ENCODE measurements at regions not wholly inside any gene's neighbourhood (a gene's known extent, or its start where the extent isn't known, plus 50 kb on each side); places are given as distances from the start of the nearest gene placed in this dataset.

DNA sequence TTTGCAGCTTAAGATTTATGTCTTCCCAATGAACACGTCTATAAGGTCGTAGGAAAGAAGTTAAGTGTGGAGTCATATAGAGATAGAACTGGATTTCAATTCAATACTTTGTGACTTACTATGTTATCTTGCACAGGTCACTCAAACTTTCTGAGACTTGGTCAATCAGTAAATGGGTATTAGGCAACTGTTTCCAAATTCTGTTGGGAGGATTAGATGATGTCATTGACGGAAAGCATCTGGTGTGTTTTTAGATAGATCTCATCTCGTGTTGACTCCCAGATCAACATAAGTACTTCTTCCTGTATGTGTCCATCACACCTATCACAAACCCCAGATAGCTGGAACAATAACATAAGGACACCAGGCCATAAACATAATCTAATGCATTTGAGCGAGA is 771.1 kb upstream of the FANCL start:
- TF ChIP-seq, protein P1, sequence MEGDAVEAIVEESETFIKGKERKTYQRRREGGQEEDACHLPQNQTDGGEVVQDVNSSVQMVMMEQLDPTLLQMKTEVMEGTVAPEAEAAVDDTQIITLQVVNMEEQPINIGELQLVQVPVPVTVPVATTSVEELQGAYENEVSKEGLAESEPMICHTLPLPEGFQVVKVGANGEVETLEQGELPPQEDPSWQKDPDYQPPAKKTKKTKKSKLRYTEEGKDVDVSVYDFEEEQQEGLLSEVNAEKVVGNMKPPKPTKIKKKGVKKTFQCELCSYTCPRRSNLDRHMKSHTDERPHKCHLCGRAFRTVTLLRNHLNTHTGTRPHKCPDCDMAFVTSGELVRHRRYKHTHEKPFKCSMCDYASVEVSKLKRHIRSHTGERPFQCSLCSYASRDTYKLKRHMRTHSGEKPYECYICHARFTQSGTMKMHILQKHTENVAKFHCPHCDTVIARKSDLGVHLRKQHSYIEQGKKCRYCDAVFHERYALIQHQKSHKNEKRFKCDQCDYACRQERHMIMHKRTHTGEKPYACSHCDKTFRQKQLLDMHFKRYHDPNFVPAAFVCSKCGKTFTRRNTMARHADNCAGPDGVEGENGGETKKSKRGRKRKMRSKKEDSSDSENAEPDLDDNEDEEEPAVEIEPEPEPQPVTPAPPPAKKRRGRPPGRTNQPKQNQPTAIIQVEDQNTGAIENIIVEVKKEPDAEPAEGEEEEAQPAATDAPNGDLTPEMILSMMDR (IDR thresholded peaks at IDR 0.05; ENCODE audit: insufficient read depth, low read length, poor library complexity, severe bottlenecking): no peak
- Histone ChIP-seq H3K36me3 (ENCODE audit: control insufficient read depth, insufficient read depth, low read length) (no peaks in the 10 kb centered on the region), H3K4me3 (ENCODE audit: low read depth, low read length) (no peak overlapping the region), H3K27me3 (ENCODE audit: control insufficient read depth, insufficient read depth, low read length) (no peaks in the 10 kb centered on the region)
- DNase-seq (ENCODE audit: low read depth): no peak

DNA sequence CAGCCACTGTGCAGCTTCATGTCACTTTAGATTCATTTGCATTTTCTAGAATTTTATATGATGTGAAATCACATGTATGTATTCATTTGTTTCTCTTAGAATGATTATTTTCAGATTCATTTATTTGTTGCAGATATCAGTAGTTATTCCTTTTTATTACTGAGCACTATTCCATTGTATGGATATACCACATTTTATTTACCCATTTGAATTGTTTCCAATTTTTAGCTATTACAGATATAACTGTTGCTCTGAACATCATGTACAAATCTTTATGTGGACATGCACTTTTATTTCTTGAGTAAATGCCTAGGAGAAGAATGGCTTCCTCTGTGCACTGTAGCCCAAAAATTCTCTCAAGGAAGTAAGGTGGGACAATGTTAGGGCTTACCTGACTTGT is 767.8 kb upstream of the FANCL start:
- DNase-seq (ENCODE audit: low read depth): no peak
- no peaks in the 10 kb centered on the region for H3K27me3 ChIP-seq (ENCODE audit: control insufficient read depth, insufficient read depth, low read length)
- TF ChIP-seq, protein P1 (IDR thresholded peaks at IDR 0.05; ENCODE audit: insufficient read depth, low read length, poor library complexity, severe bottlenecking): no peak
- H3K36me3 ChIP-seq (ENCODE audit: control insufficient read depth, insufficient read depth, low read length): no peaks in the 10 kb centered on the region
- H3K4me3 ChIP-seq (ENCODE audit: low read depth, low read length): no peak overlapping the region

DNA sequence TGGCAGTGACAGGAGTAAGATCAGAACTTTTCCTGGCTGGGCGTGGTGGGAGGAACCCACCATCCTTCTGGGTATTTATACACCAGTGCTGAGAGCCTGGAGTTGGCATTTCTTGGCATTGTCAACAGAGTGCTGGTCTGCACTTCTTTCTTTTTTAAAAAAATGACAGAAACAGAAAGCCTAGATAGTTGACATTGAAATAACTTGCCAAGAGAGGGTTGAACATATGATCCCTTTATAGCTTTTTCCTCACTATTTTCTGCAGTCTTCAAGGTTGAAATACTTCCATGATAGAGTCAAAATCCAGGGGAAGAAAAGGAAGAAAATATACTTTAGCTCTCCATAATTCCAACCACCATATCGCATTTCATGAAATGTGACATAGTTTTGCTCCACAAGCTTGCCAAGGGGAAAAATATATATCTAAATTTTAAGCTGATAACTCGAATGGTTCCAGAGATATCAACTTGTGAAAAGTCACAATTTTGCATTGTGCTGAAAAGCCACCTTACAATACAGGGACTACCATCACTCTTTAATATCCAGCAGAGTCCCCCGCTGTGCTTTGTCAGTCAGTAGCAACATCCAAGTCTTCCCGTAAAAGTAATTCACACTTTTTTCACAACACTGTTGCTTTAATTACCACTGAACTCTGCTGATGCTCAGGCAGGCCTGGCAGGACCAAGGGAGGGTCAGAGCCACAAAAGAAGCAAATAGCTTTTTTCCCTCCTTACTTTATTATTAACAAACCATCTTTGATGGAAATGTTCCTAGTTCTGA is 764.9 kb upstream of the FANCL start:
- TF ChIP-seq, protein P1 (IDR thresholded peaks at IDR 0.05; ENCODE audit: insufficient read depth, low read length, poor library complexity, severe bottlenecking): no peak
- Histone ChIP-seq H3K4me3 (ENCODE audit: low read depth, low read length) (no peak overlapping the region), H3K36me3 (ENCODE audit: control insufficient read depth, insufficient read depth, low read length) (no peaks in the 10 kb centered on the region), H3K27me3 (ENCODE audit: control insufficient read depth, insufficient read depth, low read length) (no peaks in the 10 kb centered on the region)
- DNase-seq (ENCODE audit: low read depth): no peak

DNA sequence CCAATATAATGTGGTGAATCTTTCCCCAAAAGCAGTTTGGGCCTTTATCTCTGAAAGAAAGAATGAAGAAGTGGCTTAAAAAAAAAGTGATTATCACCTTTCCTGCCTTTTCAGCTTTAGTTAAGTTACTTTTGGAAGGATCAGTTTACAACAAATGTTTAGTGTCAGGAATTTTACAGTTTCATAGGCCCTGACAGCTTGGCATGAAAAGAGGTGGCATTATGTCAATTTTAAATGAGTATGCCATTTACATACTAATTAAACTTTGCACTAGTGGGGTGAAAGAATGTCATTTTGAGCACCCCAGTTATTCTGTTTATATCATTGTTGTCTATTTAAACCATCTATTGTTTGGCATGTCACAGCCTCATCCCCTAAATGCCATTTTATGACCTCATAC is 763.5 kb upstream of the FANCL start:
- Histone ChIP-seq H3K27me3 (ENCODE audit: control insufficient read depth, insufficient read depth, low read length) (no peaks in the 10 kb centered on the region), H3K36me3 (ENCODE audit: control insufficient read depth, insufficient read depth, low read length) (no peaks in the 10 kb centered on the region), H3K4me3 (ENCODE audit: low read depth, low read length) (no peak overlapping the region)
- no peak for DNase-seq (ENCODE audit: low read depth)
- TF ChIP-seq, protein P1 (IDR thresholded peaks at IDR 0.05; ENCODE audit: insufficient read depth, low read length, poor library complexity, severe bottlenecking): no peak

DNA sequence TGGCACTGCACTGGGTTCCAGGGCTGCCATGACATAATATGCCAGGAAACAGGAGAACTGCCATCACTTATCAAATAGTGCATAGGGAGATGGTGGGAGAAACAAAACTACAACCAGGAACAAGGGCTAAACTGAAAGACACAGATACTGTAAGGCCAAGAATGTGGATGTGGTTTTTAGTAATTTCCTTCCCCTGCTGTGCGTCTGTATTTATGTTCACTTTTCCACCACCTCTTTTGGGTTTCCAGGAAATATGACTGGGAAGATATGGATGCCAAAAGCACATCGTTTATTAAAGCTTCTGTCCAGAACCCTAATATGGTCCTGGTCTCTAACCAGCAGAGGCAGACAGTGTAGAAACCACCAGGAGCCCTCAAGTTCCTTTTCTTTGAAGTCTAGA is 759.7 kb upstream of the FANCL start:
- TF ChIP-seq, protein P1 (IDR thresholded peaks at IDR 0.05; ENCODE audit: insufficient read depth, low read length, poor library complexity, severe bottlenecking): no peak
- no peak for DNase-seq (ENCODE audit: low read depth)
- Histone ChIP-seq H3K36me3 (ENCODE audit: control insufficient read depth, insufficient read depth, low read length) (no peaks in the 10 kb centered on the region), H3K4me3 (ENCODE audit: low read depth, low read length) (no peak overlapping the region), H3K27me3 (ENCODE audit: control insufficient read depth, insufficient read depth, low read length) (no peaks in the 10 kb centered on the region)

Measured in kidney epithelial cell (primary cell).